ENCODE measurements at regions not wholly inside any gene's neighbourhood (a gene's known extent, or its start where the extent isn't known, plus 50 kb on each side); places are given as distances from the start of the nearest gene placed in this dataset.
"Not testable (repeated sequence)": the region's sequence is repeated elsewhere in the genome, so short reads cannot be mapped to it uniquely, and the experiment has no call there.

DNA sequence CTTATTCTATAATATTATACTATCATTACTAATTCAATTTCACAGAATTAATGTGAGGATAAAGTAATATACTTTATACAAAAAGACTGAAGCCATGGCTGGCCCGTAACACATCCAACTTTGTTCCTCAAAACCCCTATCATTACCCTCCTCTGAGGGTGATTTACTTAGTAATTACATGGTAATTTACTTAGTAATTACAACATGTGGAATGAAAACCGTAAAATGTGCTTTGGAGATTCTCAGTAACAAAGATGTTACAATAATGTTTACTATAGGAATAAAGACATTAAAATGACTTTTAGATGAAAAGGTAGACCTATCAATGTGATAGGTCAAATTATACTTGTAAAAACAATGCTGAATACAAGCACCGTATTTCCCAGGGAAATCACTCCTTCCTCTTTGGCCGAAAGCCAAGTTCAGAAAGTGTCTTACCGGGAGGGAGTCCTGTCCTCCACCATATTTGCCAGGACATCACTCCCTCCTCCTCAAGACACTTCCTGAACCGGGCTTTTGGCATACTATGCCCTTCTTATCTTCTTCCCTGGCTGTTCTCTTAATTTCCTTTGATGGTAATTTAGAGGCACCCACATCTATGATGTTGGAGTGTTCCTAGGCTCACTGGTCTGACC is 1047.8 kb downstream of the SOCS6 start:
- H3K4me1 Mint-ChIP-seq (ENCODE audit: low read depth), result no peaks in the 10 kb centered on the region
- ATAC-seq, result no peak
- no peaks in the 10 kb centered on the region for H3K9me3 Mint-ChIP-seq
- no peaks in the 10 kb centered on the region for H3K27me3 Mint-ChIP-seq (ENCODE audit: low read depth)
- no peak for DNase-seq
- no peak overlapping the region for H3K4me3 Mint-ChIP-seq
- no peaks in the 10 kb centered on the region for H3K36me3 Mint-ChIP-seq (ENCODE audit: insufficient read depth)

GRCh38 chr18:71329563-71329962 is 1040.7 kb downstream of the SOCS6 start:
- no peaks in the 10 kb centered on the region for H3K36me3 Mint-ChIP-seq (ENCODE audit: insufficient read depth)
- H3K4me1 Mint-ChIP-seq (ENCODE audit: low read depth), result no peaks in the 10 kb centered on the region
- H3K27me3 Mint-ChIP-seq (ENCODE audit: low read depth), result no peaks in the 10 kb centered on the region
- no peak for ATAC-seq
- no peak for DNase-seq
- H3K9me3 Mint-ChIP-seq, result peaks cover 3% of the 10 kb centered on the region
- H3K4me3 Mint-ChIP-seq, result no peak overlapping the region

GRCh38 chr18:71329114-71329513 is 1040.3 kb downstream of the SOCS6 start:
- no peak for DNase-seq
- H3K27me3 Mint-ChIP-seq (ENCODE audit: low read depth), result no peaks in the 10 kb centered on the region
- ATAC-seq, result no peak
- no peaks in the 10 kb centered on the region for H3K36me3 Mint-ChIP-seq (ENCODE audit: insufficient read depth)
- H3K4me1 Mint-ChIP-seq (ENCODE audit: low read depth), result no peaks in the 10 kb centered on the region
- no peak overlapping the region for H3K4me3 Mint-ChIP-seq
- H3K9me3 Mint-ChIP-seq, result peaks cover 3% of the 10 kb centered on the region

DNA sequence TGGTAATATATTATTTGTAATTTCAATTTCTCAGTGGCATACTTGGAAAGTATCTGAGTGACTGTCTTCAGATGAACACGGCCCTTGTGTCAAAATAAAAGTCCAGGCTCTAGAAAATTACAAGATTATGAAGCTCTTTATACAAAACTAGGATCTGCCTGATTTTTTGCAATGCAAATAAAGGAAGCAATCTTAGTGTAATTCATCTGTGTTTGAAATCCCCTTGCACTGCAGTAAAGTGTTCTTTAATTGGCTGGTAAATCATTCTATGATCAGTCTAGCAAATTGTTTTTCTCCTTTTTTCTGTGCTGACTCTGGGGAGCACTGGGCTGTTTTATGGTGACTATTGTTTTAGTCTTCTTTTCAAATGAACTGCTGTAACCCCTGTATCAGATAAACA is 1039.0 kb downstream of the SOCS6 start:
- DNase-seq (no peak), ATAC-seq (no peak)
- Mint-ChIP-seq H3K36me3 (ENCODE audit: insufficient read depth) (no peaks in the 10 kb centered on the region), H3K9me3 (peaks cover 3% of the 10 kb centered on the region), H3K4me1 (ENCODE audit: low read depth) (no peaks in the 10 kb centered on the region), H3K4me3 (no peak overlapping the region), H3K27me3 (ENCODE audit: low read depth) (no peaks in the 10 kb centered on the region)

DNA sequence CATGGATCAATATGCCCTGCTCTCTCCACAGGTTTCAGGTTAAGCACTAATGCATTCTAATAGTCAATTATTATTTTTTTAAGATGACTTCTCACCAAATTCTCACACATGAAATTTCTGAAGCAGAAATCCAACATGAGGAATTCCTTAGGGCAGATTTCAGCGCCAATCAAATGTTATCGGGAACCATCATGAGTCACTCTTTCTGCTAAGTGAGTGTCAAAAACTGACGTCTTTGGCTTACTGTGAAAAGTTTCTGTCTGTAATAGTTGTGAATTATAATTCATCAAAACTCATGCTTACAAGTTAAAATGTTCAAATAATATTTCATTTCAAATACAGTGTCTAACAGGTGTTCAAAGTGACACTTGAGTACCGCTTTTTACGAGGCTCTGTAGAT is 1038.6 kb downstream of the SOCS6 start:
- no peaks in the 10 kb centered on the region for H3K36me3 Mint-ChIP-seq (ENCODE audit: insufficient read depth)
- H3K9me3 Mint-ChIP-seq, result peaks cover 3% of the 10 kb centered on the region
- no peak for DNase-seq
- H3K4me3 Mint-ChIP-seq, result no peak overlapping the region
- H3K27me3 Mint-ChIP-seq (ENCODE audit: low read depth), result no peaks in the 10 kb centered on the region
- no peak for ATAC-seq
- H3K4me1 Mint-ChIP-seq (ENCODE audit: low read depth), result no peaks in the 10 kb centered on the region

GRCh38 chr18:71326826-71327225 is 1038.0 kb downstream of the SOCS6 start:
- H3K4me1 Mint-ChIP-seq (ENCODE audit: low read depth), result no peaks in the 10 kb centered on the region
- DNase-seq, result no peak
- no peak for ATAC-seq
- no peak overlapping the region for H3K4me3 Mint-ChIP-seq
- H3K27me3 Mint-ChIP-seq (ENCODE audit: low read depth), result no peaks in the 10 kb centered on the region
- H3K36me3 Mint-ChIP-seq (ENCODE audit: insufficient read depth), result no peaks in the 10 kb centered on the region
- H3K9me3 Mint-ChIP-seq, result peaks cover 3% of the 10 kb centered on the region

- no peak for ATAC-seq
- Mint-ChIP-seq H3K4me1 (ENCODE audit: low read depth) (no peaks in the 10 kb centered on the region), H3K4me3 (no peak overlapping the region), H3K9me3 (peaks cover 6% of the 10 kb centered on the region), H3K36me3 (ENCODE audit: insufficient read depth) (no peaks in the 10 kb centered on the region), H3K27me3 (ENCODE audit: low read depth) (no peaks in the 10 kb centered on the region)
- DNase-seq, result no peak
These were observed 1035.5 kb downstream of the SOCS6 start for GRCh38 chr18:71324356-71324755.

- Mint-ChIP-seq H3K9me3 (peaks cover 6% of the 10 kb centered on the region), H3K27me3 (ENCODE audit: low read depth) (no peaks in the 10 kb centered on the region), H3K4me1 (ENCODE audit: low read depth) (no peaks in the 10 kb centered on the region), H3K4me3 (no peak overlapping the region), H3K36me3 (ENCODE audit: insufficient read depth) (no peaks in the 10 kb centered on the region)
- ATAC-seq (no peak), DNase-seq (no peak)
These were observed 1033.4 kb downstream of the SOCS6 start for GRCh38 chr18:71322201-71322600.

- no peak overlapping the region for H3K4me3 Mint-ChIP-seq
- no peaks in the 10 kb centered on the region for H3K36me3 Mint-ChIP-seq (ENCODE audit: insufficient read depth)
- ATAC-seq, result no peak
- no peak for DNase-seq
- H3K9me3 Mint-ChIP-seq, result peaks cover 6% of the 10 kb centered on the region
- H3K4me1 Mint-ChIP-seq (ENCODE audit: low read depth), result no peaks in the 10 kb centered on the region
- H3K27me3 Mint-ChIP-seq (ENCODE audit: low read depth), result no peaks in the 10 kb centered on the region
These were observed 1032.5 kb downstream of the SOCS6 start for GRCh38 chr18:71321319-71321718.

- no peaks in the 10 kb centered on the region for H3K36me3 Mint-ChIP-seq (ENCODE audit: insufficient read depth)
- no peak for ATAC-seq
These were observed 1016.0 kb downstream of the SOCS6 start for GRCh38 chr18:71304856-71305255.

GRCh38 chr18:71303743-71304142 is 1014.9 kb downstream of the SOCS6 start:
- not testable (repeated sequence) for H3K9me3 Mint-ChIP-seq; H3K27me3 Mint-ChIP-seq (ENCODE audit: low read depth); ATAC-seq; H3K36me3 Mint-ChIP-seq (ENCODE audit: insufficient read depth); DNase-seq; H3K4me3 Mint-ChIP-seq; H3K4me1 Mint-ChIP-seq (ENCODE audit: low read depth)

More at GRCh38 chr18:71304856-71305255, 1016.0 kb downstream of the SOCS6 start:
- Mint-ChIP-seq H3K4me1 (ENCODE audit: low read depth) (no peaks in the 10 kb centered on the region), H3K27me3 (ENCODE audit: low read depth) (no peaks in the 10 kb centered on the region), H3K9me3 (no peaks in the 10 kb centered on the region), H3K4me3 (no peak overlapping the region)
- DNase-seq, result no peak

- H3K27me3 Mint-ChIP-seq (ENCODE audit: low read depth), result no peaks in the 10 kb centered on the region
- ATAC-seq (no peak), DNase-seq (no peak)
- H3K9me3 Mint-ChIP-seq, result no peaks in the 10 kb centered on the region
- H3K4me1 Mint-ChIP-seq (ENCODE audit: low read depth), result no peaks in the 10 kb centered on the region
- no peaks in the 10 kb centered on the region for H3K36me3 Mint-ChIP-seq (ENCODE audit: insufficient read depth)
- H3K4me3 Mint-ChIP-seq, result no peak overlapping the region
These were observed 1012.8 kb downstream of the SOCS6 start for GRCh38 chr18:71301596-71301995.

DNA sequence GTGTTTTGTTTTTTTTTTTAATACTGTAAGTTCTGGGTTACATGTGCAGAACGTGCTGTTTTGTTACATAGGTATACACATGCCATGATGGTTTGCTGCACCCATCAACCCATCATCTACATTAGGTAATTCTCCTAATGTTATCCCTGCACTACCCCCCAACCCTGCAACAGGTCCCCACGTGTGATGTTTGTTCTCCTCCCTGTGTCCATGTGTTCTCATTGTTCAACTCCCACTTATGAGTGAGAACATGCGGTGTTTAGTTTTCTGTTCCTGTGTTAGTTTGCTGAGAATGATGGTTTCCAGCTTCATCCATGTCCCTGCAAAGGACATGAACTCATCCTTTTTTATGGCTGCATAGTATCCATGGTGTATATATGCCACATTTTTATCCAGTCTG is 1005.4 kb downstream of the SOCS6 start:
- H3K36me3 Mint-ChIP-seq (ENCODE audit: insufficient read depth); DNase-seq; H3K27me3 Mint-ChIP-seq (ENCODE audit: low read depth); H3K4me3 Mint-ChIP-seq; H3K4me1 Mint-ChIP-seq (ENCODE audit: low read depth); H3K9me3 Mint-ChIP-seq; ATAC-seq: not testable (repeated sequence)

DNA sequence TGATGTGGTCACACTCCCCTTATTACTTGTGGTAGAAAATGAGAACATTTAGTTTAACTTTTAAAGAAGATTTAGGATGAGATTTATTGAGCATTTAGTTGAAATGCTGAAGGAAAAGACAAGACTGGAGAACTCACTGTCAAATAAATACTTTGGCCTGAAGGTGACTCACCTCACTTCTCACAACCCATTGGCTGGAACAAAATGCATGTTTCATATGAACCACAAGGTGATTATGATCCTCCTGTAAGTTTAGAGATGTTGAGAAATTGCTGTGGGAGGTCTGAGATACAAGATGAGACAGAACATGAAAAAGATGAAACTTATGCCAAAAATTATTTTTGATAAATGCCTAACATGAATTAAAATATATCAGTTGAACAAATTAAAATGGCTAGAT is 1004.5 kb downstream of the SOCS6 start:
- Mint-ChIP-seq H3K36me3 (ENCODE audit: insufficient read depth) (no peaks in the 10 kb centered on the region), H3K4me1 (ENCODE audit: low read depth) (no peaks in the 10 kb centered on the region), H3K4me3 (no peak overlapping the region), H3K9me3 (no peaks in the 10 kb centered on the region), H3K27me3 (ENCODE audit: low read depth) (no peaks in the 10 kb centered on the region)
- ATAC-seq, result no peak
- DNase-seq, result no peak

DNA sequence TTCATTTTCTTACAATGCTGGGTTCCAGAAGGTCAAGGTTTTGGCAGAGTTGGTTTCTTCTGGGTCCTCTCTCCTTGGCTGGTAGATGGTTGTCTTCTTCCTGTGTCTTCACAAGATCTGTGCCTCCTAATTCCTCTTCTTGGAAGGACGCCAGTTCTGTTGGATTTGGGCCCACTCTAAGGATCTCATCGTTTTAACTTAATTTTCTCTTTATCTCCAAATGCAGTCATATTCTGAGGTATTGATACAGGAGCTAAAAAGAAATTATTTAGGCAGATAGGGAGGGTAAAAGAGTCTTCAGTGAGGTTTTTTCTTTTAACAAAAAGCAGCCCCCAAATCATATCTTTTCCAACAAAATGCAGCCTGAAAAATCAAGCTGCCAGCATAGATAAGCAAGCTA is 998.4 kb downstream of the SOCS6 start:
- no peaks in the 10 kb centered on the region for H3K36me3 Mint-ChIP-seq (ENCODE audit: insufficient read depth)
- no peaks in the 10 kb centered on the region for H3K9me3 Mint-ChIP-seq
- no peaks in the 10 kb centered on the region for H3K27me3 Mint-ChIP-seq (ENCODE audit: low read depth)
- ATAC-seq (no peak), DNase-seq (no peak)
- no peaks in the 10 kb centered on the region for H3K4me1 Mint-ChIP-seq (ENCODE audit: low read depth)
- no peak overlapping the region for H3K4me3 Mint-ChIP-seq
